Stromal cell of bone marrow (primary cell): ENCODE measurements at regions not wholly inside any gene's neighbourhood (a gene's known extent, or its start where the extent isn't known, plus 50 kb on each side); places are given as distances from the start of the nearest gene placed in this dataset.
"Not testable (repeated sequence)": the region's sequence is repeated elsewhere in the genome, so short reads cannot be mapped to it uniquely, and the experiment has no call there.

Experiments
- DNase-seq: peaks from one replicate; pipeline ENCODE4 v3.0.0-alpha.2; 2012; ENCODE audit warnings: low read depth

DNA sequence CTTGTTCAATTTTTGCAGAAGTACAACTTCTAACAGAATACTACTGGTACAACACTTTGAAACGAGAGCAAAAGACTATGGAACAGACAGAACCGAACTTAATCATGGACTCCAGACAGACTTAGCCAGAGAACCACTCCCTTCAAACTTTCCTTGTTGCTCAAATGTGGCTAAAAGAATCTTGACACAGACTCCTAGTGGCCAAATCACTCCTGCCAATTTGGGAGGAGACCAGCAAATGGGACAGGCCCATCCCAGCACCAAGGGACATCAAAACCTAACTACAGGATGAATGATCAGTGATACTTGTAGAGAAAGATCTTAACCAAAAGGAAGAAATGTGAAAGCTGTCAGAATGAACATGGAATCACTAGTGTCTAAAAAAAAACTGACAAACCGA, 154.0 kb downstream of the MATN1 start:
- DNase-seq = peak; percentile 5

GRCh38 chr1:30562559-30562958, 160.8 kb downstream of the MATN1 start:
- DNase-seq = no peak

GRCh38 chr1:30551603-30552002, 171.8 kb downstream of the MATN1 start:
- no peak for DNase-seq

DNA sequence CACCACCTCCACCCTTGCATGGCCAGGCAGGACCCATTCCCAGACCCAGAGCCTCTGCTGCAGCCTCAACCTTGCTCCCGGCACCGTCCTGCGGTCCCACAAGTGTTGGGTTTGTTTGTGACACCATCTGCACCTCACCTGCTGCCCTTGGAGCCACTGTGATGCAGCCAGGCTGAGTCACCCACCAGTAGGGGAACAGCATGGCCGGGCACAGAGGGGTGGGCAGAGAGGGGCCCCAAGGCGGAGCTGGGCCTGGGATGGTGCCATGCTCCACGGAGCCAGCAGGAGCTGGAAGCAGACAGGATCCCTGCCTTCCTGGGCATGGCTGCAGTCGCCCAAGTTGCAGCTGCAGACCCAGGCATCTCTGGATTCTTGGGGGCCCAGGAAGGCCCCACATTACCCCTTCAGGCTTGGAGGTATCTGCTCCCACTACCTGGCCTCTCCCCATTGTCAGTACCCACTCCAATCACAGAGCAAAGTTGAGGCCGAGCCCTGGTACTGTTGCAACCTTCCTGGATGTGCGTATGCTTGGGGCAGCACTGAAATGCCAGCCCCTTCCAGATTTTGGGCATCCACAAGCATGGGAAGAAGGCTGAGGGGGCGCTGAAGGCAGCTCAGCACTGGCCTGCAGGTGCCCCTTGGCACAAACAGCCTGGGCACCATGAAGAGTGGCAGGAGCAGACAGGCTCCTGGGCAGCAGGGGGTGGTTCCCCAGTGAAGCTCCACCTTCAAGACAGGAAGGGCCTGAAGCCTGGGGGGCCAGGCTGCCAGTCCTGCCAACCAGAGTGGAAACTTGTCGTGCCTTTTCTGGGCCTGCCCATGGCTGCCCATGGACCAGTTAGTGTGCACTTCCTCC, 172.8 kb downstream of the MATN1 start:
- no peak for DNase-seq

GRCh38 chr1:30549872-30550271, 173.5 kb downstream of the MATN1 start:
- DNase-seq = not testable (repeated sequence)

GRCh38 chr1:30548294-30548693, 175.1 kb downstream of the MATN1 start:
- DNase-seq = no peak

DNA sequence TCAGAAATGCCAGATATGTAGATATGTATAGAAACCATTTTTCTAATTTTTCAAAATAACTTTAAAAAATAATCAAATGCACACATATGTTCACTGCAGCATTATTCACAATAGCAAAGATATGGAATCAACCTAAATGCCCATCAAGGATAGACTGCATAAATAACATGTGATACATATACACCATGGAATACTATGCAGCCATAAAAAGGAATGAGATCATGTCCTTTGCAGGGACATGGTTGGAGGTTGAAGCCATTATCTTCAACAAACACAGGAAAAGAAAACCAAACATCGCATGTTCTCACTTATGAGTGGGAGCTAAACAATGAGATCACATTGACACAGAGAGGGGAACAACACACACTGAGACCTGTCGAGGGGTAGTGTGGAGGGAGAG, 176.1 kb downstream of the MATN1 start:
- DNase-seq = not testable (repeated sequence)

DNA sequence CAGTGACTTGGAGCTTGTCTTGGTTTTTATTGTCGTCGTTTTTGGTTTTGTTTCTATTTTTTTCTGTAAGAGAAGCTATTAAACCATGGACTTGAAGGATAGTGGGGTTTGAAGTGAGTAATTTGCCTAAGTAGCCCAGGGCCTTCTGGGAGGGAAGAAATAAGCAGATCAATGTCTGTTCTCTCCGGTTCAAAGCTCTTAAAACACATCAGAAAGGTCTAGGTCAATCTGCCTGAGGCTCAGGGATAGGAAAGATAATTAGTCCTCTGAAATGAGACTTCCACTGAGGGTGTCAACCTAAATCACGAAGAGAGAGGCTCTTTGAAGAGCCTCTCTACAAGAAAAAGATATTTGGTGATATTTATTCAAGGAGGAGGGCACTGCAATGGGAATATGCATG, 178.0 kb downstream of the MATN1 start:
- DNase-seq = no peak

- DNase-seq = no peak
Observed at GRCh38 chr1:30541721-30542485, 181.5 kb downstream of the MATN1 start.

- no peak for DNase-seq
Observed at GRCh38 chr1:30540611-30541192, 182.7 kb downstream of the MATN1 start.

GRCh38 chr1:30539884-30540283, 183.5 kb downstream of the MATN1 start:
- no peak for DNase-seq

- DNase-seq = no peak
Observed at GRCh38 chr1:30538993-30539867, 184.2 kb downstream of the MATN1 start.

GRCh38 chr1:30538226-30538992, 185.0 kb downstream of the MATN1 start:
- no peak for DNase-seq

DNA sequence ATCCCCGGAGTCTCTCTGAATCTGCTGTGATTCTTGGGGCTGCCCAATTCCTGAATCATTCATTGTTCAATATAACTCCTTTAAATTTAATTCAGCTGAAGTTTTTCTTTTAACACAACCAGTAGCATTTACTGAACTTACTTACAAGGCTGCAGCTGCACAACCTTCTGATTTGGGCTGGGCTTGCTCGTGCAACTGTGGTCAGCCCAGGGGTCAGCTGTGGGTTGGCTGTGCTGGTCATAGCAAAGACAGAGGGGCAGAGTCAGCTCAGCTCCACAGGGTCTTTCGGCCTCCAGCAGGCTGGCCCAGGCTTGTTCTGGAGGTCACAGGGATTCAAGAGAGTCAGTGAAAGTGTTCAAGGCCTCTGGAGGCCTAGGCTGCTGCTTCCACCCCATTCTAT, 186.1 kb downstream of the MATN1 start:
- DNase-seq = no peak

- no peak for DNase-seq
Observed at GRCh38 chr1:30536530-30536929, 186.9 kb downstream of the MATN1 start.

DNA sequence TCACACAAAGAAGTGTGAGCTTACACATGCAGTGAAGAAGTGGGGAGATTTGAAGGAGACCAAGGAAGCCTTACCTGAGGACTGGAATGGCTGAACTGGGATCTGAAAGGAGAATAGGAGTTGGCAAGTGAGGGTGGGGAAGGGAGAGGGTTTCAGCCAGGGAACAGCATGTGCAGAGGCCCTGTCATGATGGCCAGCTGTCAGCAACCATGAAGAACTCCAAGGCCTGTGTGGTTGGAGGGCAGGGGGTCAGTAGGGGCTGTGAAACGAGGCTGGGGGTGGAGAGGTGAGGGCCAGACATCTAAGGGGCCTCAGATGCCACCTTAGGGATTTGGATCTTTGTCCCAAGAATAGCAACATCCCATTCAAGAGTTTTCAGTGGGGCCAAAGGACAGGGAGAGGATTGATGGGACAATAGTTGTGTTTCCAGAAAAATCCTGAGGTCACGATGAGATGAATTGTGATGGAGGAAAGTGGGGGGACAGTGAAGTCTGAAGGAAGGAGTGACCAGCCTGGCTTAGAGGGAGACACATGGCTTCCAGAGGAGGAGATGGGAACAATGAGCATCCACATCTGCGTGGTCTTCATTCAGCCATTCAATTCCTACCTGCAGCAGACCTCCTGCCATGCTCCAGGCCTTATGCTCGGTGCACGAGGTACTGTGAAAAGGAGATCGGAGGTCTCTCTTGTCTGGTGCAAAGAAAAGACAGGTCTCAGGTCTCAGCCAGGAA, 187.6 kb downstream of the MATN1 start:
- DNase-seq = no peak

DNA sequence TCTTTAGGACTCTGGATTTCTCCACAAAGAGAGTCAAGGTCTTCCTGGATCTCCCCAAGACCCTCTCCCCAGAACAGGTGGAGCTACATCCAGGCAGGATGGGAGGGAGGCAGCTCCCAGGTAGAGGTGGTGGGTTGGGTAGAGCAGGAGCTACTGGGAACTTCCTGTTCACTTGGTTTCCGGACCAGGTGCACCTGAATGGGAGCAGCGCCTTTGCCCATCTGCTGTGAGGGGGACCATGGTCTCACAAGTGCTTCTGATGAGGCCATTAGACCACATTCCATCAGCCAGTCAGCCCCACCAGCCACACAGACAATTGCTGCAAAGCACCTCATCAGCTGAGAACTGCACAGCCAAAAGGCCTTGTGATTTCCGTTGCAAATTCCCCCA, 188.8 kb downstream of the MATN1 start:
- no peak for DNase-seq

GRCh38 chr1:30533796-30534550, 189.4 kb downstream of the MATN1 start:
- no peak for DNase-seq

DNA sequence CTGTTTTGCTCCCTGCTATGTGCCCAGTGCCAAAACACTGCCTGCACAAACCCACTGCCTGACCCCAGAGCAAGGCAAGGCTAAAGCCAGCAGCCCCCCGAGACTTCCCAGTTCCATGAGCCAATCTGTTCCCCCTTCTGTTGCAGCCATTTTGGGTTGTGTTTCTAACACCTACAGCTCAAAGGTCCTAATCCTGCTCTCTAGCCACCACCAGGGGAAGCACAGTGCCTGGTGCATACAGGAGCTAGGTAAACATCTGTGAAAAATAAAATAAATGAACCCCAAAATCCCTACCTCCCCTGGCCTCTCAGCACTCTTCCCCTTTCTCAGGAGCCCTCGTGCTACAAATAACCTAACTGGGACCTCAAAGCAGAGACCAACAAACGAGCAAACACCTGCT, 190.2 kb downstream of the MATN1 start:
- no peak for DNase-seq

GRCh38 chr1:30532621-30533020, 190.8 kb downstream of the MATN1 start:
- no peak for DNase-seq
